NCI-H187 (cell line): ENCODE measurements at regions not wholly inside any gene's neighbourhood (a gene's known extent, or its start where the extent isn't known, plus 50 kb on each side); places are given as distances from the start of the nearest gene placed in this dataset.
"Not testable (repeated sequence)": the region's sequence is repeated elsewhere in the genome, so short reads cannot be mapped to it uniquely, and the experiment has no call there.

Experiments
- DNase-seq, 2 experiments: peaks; one replicate each; lab custom pipeline; 2025; lab: John Stamatoyannopoulos, UW

- DNase-seq = no peak
Measured at GRCh38 chrX:16067886-16068515, 55.4 kb upstream of the GRPR start.

- no peak for DNase-seq
Measured at GRCh38 chrX:16063921-16064320, 59.4 kb upstream of the GRPR start.

GRCh38 chrX:16063141-16063540, 60.2 kb upstream of the GRPR start:
- DNase-seq = no peak

GRCh38 chrX:16061296-16061695, 62.1 kb upstream of the GRPR start:
- DNase-seq = no peak

GRCh38 chrX:16060252-16060651, 63.1 kb upstream of the GRPR start:
- no peak for DNase-seq

GRCh38 chrX:16049126-16049525, 74.2 kb upstream of the GRPR start:
- DNase-seq = not testable (repeated sequence)

- DNase-seq = no peak
Measured at GRCh38 chrX:16042980-16043379, 80.4 kb upstream of the GRPR start.

GRCh38 chrX:16039834-16040233, 83.5 kb upstream of the GRPR start:
- DNase-seq = no peak

GRCh38 chrX:16039363-16039762, 84.0 kb upstream of the GRPR start:
- no peak for DNase-seq

- no peak for DNase-seq
Measured at GRCh38 chrX:16033331-16033730, 90.0 kb upstream of the GRPR start.

- DNase-seq = no peak
Measured at GRCh38 chrX:16028576-16028975, 94.8 kb upstream of the GRPR start.

- DNase-seq = no peak
Measured at GRCh38 chrX:16023790-16024734, 99.3 kb upstream of the GRPR start.

- no peak for DNase-seq
Measured at GRCh38 chrX:16022580-16023200, 100.7 kb upstream of the GRPR start.

GRCh38 chrX:16018291-16018690, 105.1 kb upstream of the GRPR start:
- DNase-seq = no peak

GRCh38 chrX:16014171-16014570, 109.2 kb upstream of the GRPR start:
- DNase-seq = no peak

- no peak for DNase-seq
Measured at GRCh38 chrX:16012250-16012649, 111.1 kb upstream of the GRPR start.

- DNase-seq = no peak
Measured at GRCh38 chrX:16005917-16006316, 117.4 kb upstream of the GRPR start.

GRCh38 chrX:16002185-16002584, 121.2 kb upstream of the GRPR start:
- DNase-seq = no peak

- DNase-seq = no peak
Measured at GRCh38 chrX:15998350-15998749, 125.0 kb upstream of the GRPR start.

GRCh38 chrX:15989716-15990115, 133.6 kb upstream of the GRPR start:
- DNase-seq = no peak

- no peak for DNase-seq
Measured at GRCh38 chrX:15988661-15989603, 134.3 kb upstream of the AP1S2 start.

- no peak for DNase-seq
Measured at GRCh38 chrX:15985937-15986336, 131.3 kb upstream of the AP1S2 start.
